NCI-H146 (cell line): ENCODE measurements at regions not wholly inside any gene's neighbourhood (a gene's known extent, or its start where the extent isn't known, plus 50 kb on each side); places are given as distances from the start of the nearest gene placed in this dataset.

Experiments used
- DNase-seq: peaks from one replicate; lab custom pipeline; 2025; lab: John Stamatoyannopoulos, UW

GRCh38 chr1:103250441-103250861 is 142.1 kb upstream of the COL11A1 start:
- no peak for DNase-seq

GRCh38 chr1:103248417-103249102 is 140.2 kb upstream of the COL11A1 start:
- no peak for DNase-seq

- DNase-seq: no peak
Observed at GRCh38 chr1:103247517-103247916, 139.2 kb upstream of the COL11A1 start.

- DNase-seq: no peak
Observed at GRCh38 chr1:103243481-103243880, 135.2 kb upstream of the COL11A1 start.

- DNase-seq: no peak
Observed at GRCh38 chr1:103239034-103239433, 130.7 kb upstream of the COL11A1 start.

- no peak for DNase-seq
Observed at GRCh38 chr1:103230061-103230460, 121.7 kb upstream of the COL11A1 start.

- no peak for DNase-seq
Observed at GRCh38 chr1:103220631-103221041, 112.3 kb upstream of the COL11A1 start.

- DNase-seq: no peak
Observed at GRCh38 chr1:103218821-103219220, 110.5 kb upstream of the COL11A1 start.

GRCh38 chr1:103218369-103218768 is 110.0 kb upstream of the COL11A1 start:
- DNase-seq: no peak

- no peak for DNase-seq
Observed at GRCh38 chr1:103211073-103211472, 102.8 kb upstream of the COL11A1 start.

- DNase-seq: no peak
Observed at GRCh38 chr1:103208844-103209243, 100.5 kb upstream of the COL11A1 start.

- DNase-seq: no peak
Observed at GRCh38 chr1:103199001-103199400, 90.7 kb upstream of the COL11A1 start.

GRCh38 chr1:103198076-103198475 is 89.8 kb upstream of the COL11A1 start:
- DNase-seq: no peak

GRCh38 chr1:103197216-103197615 is 88.9 kb upstream of the COL11A1 start:
- DNase-seq: no peak

- DNase-seq: no peak
Observed at GRCh38 chr1:103194984-103195383, 86.7 kb upstream of the COL11A1 start.

- DNase-seq: no peak
Observed at GRCh38 chr1:103194060-103194459, 85.7 kb upstream of the COL11A1 start.

GRCh38 chr1:103191327-103191726 is 83.0 kb upstream of the COL11A1 start:
- DNase-seq: no peak

GRCh38 chr1:103190766-103191165 is 82.4 kb upstream of the COL11A1 start:
- no peak for DNase-seq

- DNase-seq: no peak
Observed at GRCh38 chr1:103187673-103188072, 79.4 kb upstream of the COL11A1 start.

GRCh38 chr1:103180660-103181059 is 72.3 kb upstream of the COL11A1 start:
- no peak for DNase-seq

GRCh38 chr1:103177108-103177775 is 68.9 kb upstream of the COL11A1 start:
- DNase-seq: no peak

- DNase-seq: no peak
Observed at GRCh38 chr1:103171041-103171590, 62.8 kb upstream of the COL11A1 start.

- DNase-seq: no peak
Observed at GRCh38 chr1:103170609-103171008, 62.3 kb upstream of the COL11A1 start.
